Karpas-422 (cell line): ENCODE measurements at regions not wholly inside any gene's neighbourhood (a gene's known extent, or its start where the extent isn't known, plus 50 kb on each side); places are given as distances from the start of the nearest gene placed in this dataset.
"Not testable (repeated sequence)": the region's sequence is repeated elsewhere in the genome, so short reads cannot be mapped to it uniquely, and the experiment has no call there.

ENCODE experiments used
- DNase-seq: peaks from one replicate; pipeline ENCODE4 v3.0.0-alpha.2; 2015
- H2AFZ ChIP-seq: fragments of 200-600 bp; sonication (generic); 2 replicates; pipeline ENCODE4 v1.6.1; 2014; ENCODE audit warnings: antibody characterized with exemption, low read length, mixed read lengths
- H3K27ac ChIP-seq: fragments of 200-600 bp; sonication (generic); 2 replicates; pipeline ENCODE4 v1.5.1; 2014; ENCODE audit warnings: mild to moderate bottlenecking, low read length, moderate library complexity
- H3K27me3 ChIP-seq: fragments of 200-600 bp; sonication (generic); 2 replicates; pipeline ENCODE4 v1.6.1; 2014; ENCODE audit warnings: low read length, mixed read lengths
- H3K36me3 ChIP-seq: fragments of 200-600 bp; sonication (generic); 2 replicates; pipeline ENCODE4 v1.6.1; 2014; ENCODE audit warnings: low read length, mixed read lengths; ENCODE audit not compliant: insufficient read depth
- H3K4me1 ChIP-seq: fragments of 200-600 bp; sonication (generic); 2 replicates; pipeline ENCODE4 v1.6.1; 2014; ENCODE audit warnings: mild to moderate bottlenecking, low read length, mixed read lengths
- H3K4me2 ChIP-seq: fragments of 200-600 bp; sonication (generic); 2 replicates; pipeline ENCODE4 v1.6.1; 2014; ENCODE audit warnings: low read length, low read depth, mild to moderate bottlenecking; ENCODE audit not compliant: poor library complexity, severe bottlenecking
- H3K4me3 ChIP-seq: fragments of 200-600 bp; sonication (generic); 2 replicates; pipeline ENCODE4 v1.5.1; 2014; ENCODE audit warnings: mild to moderate bottlenecking, antibody characterized with exemption, low read length, mixed read lengths
- H3K79me2 ChIP-seq: fragments of 200-600 bp; sonication (generic); 2 replicates; pipeline ENCODE4 v1.6.1; 2014; ENCODE audit warnings: mild to moderate bottlenecking, low read length, mixed read lengths
- H3K9ac ChIP-seq: fragments of 200-600 bp; sonication (generic); 2 replicates; pipeline ENCODE4 v1.6.0; 2014; ENCODE audit warnings: low read length
- H3K9me2 ChIP-seq: fragments of 200-600 bp; sonication (generic), shearing (Covaris generic); replicated peaks from 2 replicates; pipeline ENCODE4 v1.6.0; 2014; ENCODE audit warnings: mild to moderate bottlenecking, low read length, moderate library complexity; ENCODE audit not compliant: insufficient read depth
- H3K9me3 ChIP-seq: fragments of 300-700, 200-600 bp; sonication (generic); 2 replicates; pipeline ENCODE4 v1.6.1; 2014; ENCODE audit warnings: low read length, mixed read lengths
- H4K20me1 ChIP-seq: fragments of 200-600 bp; sonication (generic); 2 replicates; pipeline ENCODE4 v1.6.1; 2014; ENCODE audit warnings: mild to moderate bottlenecking, antibody characterized with exemption, low read length, low read depth; ENCODE audit not compliant: insufficient read depth

GRCh38 chr1:74847715-74848114 lies 114.8 kb downstream of the TYW3 start:
- H3K9me3 ChIP-seq, result no peaks in the 10 kb centered on the region
- no peaks in the 10 kb centered on the region for H3K36me3 ChIP-seq
- no peak for DNase-seq
- no peak overlapping the region for H3K27ac ChIP-seq
- no peak overlapping the region for H2AFZ ChIP-seq
- H3K9me2 ChIP-seq, result no peaks in the 10 kb centered on the region
- H3K79me2 ChIP-seq, result no peaks in the 10 kb centered on the region
- no peaks in the 10 kb centered on the region for H4K20me1 ChIP-seq
- no peak overlapping the region for H3K4me3 ChIP-seq
- no peak overlapping the region for H3K9ac ChIP-seq
- H3K4me1 ChIP-seq, result no peaks in the 10 kb centered on the region
- no peak overlapping the region for H3K4me2 ChIP-seq
- no peaks in the 10 kb centered on the region for H3K27me3 ChIP-seq

GRCh38 chr1:74853756-74854155 lies 120.8 kb downstream of the TYW3 start:
- no peaks in the 10 kb centered on the region for H3K4me1 ChIP-seq
- H4K20me1 ChIP-seq, result no peaks in the 10 kb centered on the region
- H3K9me2 ChIP-seq, result no peaks in the 10 kb centered on the region
- no peaks in the 10 kb centered on the region for H3K27me3 ChIP-seq
- no peak overlapping the region for H3K4me3 ChIP-seq
- H3K79me2 ChIP-seq, result no peaks in the 10 kb centered on the region
- no peak overlapping the region for H2AFZ ChIP-seq
- H3K36me3 ChIP-seq, result no peaks in the 10 kb centered on the region
- no peak for DNase-seq
- no peak overlapping the region for H3K9ac ChIP-seq
- no peak overlapping the region for H3K4me2 ChIP-seq
- H3K9me3 ChIP-seq, result no peaks in the 10 kb centered on the region
- H3K27ac ChIP-seq, result no peak overlapping the region

GRCh38 chr1:74856174-74856573 lies 123.2 kb downstream of the TYW3 start:
- Histone ChIP-seq H2AFZ (no peak overlapping the region), H3K4me1 (no peaks in the 10 kb centered on the region), H3K79me2 (no peaks in the 10 kb centered on the region), H3K9ac (no peak overlapping the region), H3K36me3 (no peaks in the 10 kb centered on the region), H3K9me3 (no peaks in the 10 kb centered on the region), H3K9me2 (no peaks in the 10 kb centered on the region), H3K4me3 (no peak overlapping the region), H3K4me2 (no peak overlapping the region), H3K27ac (no peak overlapping the region), H3K27me3 (no peaks in the 10 kb centered on the region), H4K20me1 (no peaks in the 10 kb centered on the region)
- DNase-seq, result no peak

- H3K9me3 ChIP-seq, result no peaks in the 10 kb centered on the region
- no peak for DNase-seq
- H3K4me2 ChIP-seq, result no peak overlapping the region
- no peaks in the 10 kb centered on the region for H3K4me1 ChIP-seq
- H3K79me2 ChIP-seq, result no peaks in the 10 kb centered on the region
- H3K36me3 ChIP-seq, result no peaks in the 10 kb centered on the region
- H3K4me3 ChIP-seq, result no peak overlapping the region
- no peaks in the 10 kb centered on the region for H3K9me2 ChIP-seq
- H3K27ac ChIP-seq, result no peak overlapping the region
- H3K9ac ChIP-seq, result no peak overlapping the region
- H4K20me1 ChIP-seq, result no peaks in the 10 kb centered on the region
- H2AFZ ChIP-seq, result no peak overlapping the region
- H3K27me3 ChIP-seq, result no peaks in the 10 kb centered on the region
Observed at GRCh38 chr1:74857676-74858075, 124.7 kb downstream of the TYW3 start.

- no peak overlapping the region for H3K4me2 ChIP-seq
- H2AFZ ChIP-seq, result no peak overlapping the region
- H3K27me3 ChIP-seq, result no peaks in the 10 kb centered on the region
- no peak for DNase-seq
- H3K4me3 ChIP-seq, result no peak overlapping the region
- H3K9me3 ChIP-seq, result no peaks in the 10 kb centered on the region
- no peak overlapping the region for H3K9ac ChIP-seq
- no peaks in the 10 kb centered on the region for H3K79me2 ChIP-seq
- no peaks in the 10 kb centered on the region for H4K20me1 ChIP-seq
- no peaks in the 10 kb centered on the region for H3K4me1 ChIP-seq
- H3K27ac ChIP-seq, result no peak overlapping the region
- H3K36me3 ChIP-seq, result no peaks in the 10 kb centered on the region
- no peaks in the 10 kb centered on the region for H3K9me2 ChIP-seq
Observed at GRCh38 chr1:74858136-74858535, 125.2 kb downstream of the TYW3 start.

GRCh38 chr1:74861867-74862266 lies 128.9 kb downstream of the TYW3 start:
- Histone ChIP-seq H3K9me3 (no peaks in the 10 kb centered on the region), H3K79me2 (no peaks in the 10 kb centered on the region), H3K4me2 (no peak overlapping the region), H3K4me1 (no peaks in the 10 kb centered on the region), H2AFZ (no peak overlapping the region), H3K36me3 (no peaks in the 10 kb centered on the region), H3K4me3 (no peak overlapping the region), H3K27ac (no peak overlapping the region), H3K9me2 (no peaks in the 10 kb centered on the region), H3K27me3 (no peaks in the 10 kb centered on the region), H4K20me1 (no peaks in the 10 kb centered on the region), H3K9ac (no peak overlapping the region)
- DNase-seq, result no peak

- no peaks in the 10 kb centered on the region for H3K27me3 ChIP-seq
- no peaks in the 10 kb centered on the region for H3K9me2 ChIP-seq
- H3K79me2 ChIP-seq, result no peaks in the 10 kb centered on the region
- no peaks in the 10 kb centered on the region for H3K9me3 ChIP-seq
- H3K4me3 ChIP-seq, result no peak overlapping the region
- H3K27ac ChIP-seq, result no peak overlapping the region
- no peaks in the 10 kb centered on the region for H4K20me1 ChIP-seq
- no peak overlapping the region for H2AFZ ChIP-seq
- peaks cover 3% of the 10 kb centered on the region; the same call in 1 of the 2 replicates for H3K4me1 ChIP-seq
- H3K4me2 ChIP-seq, result no peak overlapping the region
- no peak for DNase-seq
- H3K9ac ChIP-seq, result no peak overlapping the region
- no peaks in the 10 kb centered on the region for H3K36me3 ChIP-seq
Observed at GRCh38 chr1:74869702-74870101, 136.8 kb downstream of the TYW3 start.

GRCh38 chr1:74877366-74877765 lies 144.4 kb downstream of the TYW3 start:
- H3K9me3 ChIP-seq, H3K4me1 ChIP-seq, DNase-seq, H3K9ac ChIP-seq, H4K20me1 ChIP-seq, H3K4me2 ChIP-seq, H2AFZ ChIP-seq, H3K4me3 ChIP-seq, H3K27me3 ChIP-seq, H3K27ac ChIP-seq, H3K9me2 ChIP-seq, H3K79me2 ChIP-seq, H3K36me3 ChIP-seq: not testable (repeated sequence)

GRCh38 chr1:74895411-74895810 lies 162.5 kb downstream of the TYW3 start:
- no peaks in the 10 kb centered on the region for H3K27me3 ChIP-seq
- no peaks in the 10 kb centered on the region for H4K20me1 ChIP-seq
- H3K4me1 ChIP-seq, result peaks cover 14% of the 10 kb centered on the region
- H3K9me3 ChIP-seq, result no peaks in the 10 kb centered on the region
- H2AFZ ChIP-seq, result no peak overlapping the region
- H3K9ac ChIP-seq, result no peak overlapping the region
- no peaks in the 10 kb centered on the region for H3K79me2 ChIP-seq
- H3K4me3 ChIP-seq, result no peak overlapping the region
- H3K4me2 ChIP-seq, result no peak overlapping the region
- no peaks in the 10 kb centered on the region for H3K36me3 ChIP-seq
- DNase-seq, result peak; percentile 36
- H3K27ac ChIP-seq, result no peak overlapping the region
- H3K9me2 ChIP-seq, result no peaks in the 10 kb centered on the region
